COLO668 (cell line): ENCODE measurements at regions not wholly inside any gene's neighbourhood (a gene's known extent, or its start where the extent isn't known, plus 50 kb on each side); places are given as distances from the start of the nearest gene placed in this dataset.

ENCODE experiments used
- DNase-seq: peaks from one replicate; lab custom pipeline; 2025; ENCODE audit not compliant: unreplicated experiment; lab: John Stamatoyannopoulos, UW

DNA sequence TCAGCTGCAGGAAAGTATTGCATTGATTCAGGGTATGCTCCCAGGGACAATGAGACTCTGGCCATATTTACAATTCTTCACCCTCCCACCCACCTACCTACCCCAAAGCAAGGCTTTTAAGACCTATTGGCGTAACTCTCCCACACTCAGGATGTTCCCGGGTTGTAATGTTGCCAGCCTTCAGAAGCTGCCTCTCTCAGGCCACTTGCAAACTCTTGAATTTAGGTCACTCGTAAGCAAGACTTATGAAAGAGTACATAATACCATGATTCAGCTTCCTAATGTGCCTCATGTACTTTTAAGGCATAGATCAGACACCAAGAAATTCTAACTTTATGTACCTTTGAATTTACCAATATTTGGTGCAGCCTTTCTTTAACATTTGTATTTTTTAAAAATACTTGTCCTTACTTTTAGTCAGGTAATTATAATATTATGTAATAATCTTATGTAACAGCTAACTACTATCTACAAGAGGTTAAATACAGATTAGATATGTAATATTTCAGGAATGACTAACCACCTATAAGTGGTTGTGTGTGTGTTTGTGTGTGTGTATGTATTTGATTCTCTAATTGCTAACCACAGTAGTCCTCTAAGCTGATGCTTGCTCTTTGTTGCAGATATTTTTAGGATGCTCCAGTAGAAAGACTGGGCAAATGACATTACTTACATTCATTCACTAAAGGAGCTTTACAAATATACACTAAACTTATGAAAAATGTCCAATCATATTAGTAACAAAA lies 630.5 kb upstream of the MEF2C start:
- DNase-seq = no peak

DNA sequence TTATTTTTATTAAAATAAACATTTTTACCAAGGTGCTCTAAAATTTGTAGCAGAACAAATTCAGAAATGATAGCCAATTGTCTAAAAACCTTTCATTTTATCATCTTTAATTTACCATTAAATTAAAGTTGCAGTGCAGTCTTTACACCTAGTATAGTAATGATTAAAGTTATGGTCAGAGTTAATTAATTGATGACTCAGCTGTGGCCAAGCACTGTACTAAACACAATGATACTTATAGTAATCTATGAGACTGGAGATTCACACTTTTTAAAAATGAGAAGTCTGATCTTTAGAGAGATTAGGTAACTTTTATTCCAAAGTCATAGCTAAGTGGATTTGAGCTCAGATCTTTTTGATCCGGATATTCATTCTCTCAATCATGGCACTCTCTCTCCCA lies 621.1 kb upstream of the MEF2C start:
- no peak for DNase-seq

DNA sequence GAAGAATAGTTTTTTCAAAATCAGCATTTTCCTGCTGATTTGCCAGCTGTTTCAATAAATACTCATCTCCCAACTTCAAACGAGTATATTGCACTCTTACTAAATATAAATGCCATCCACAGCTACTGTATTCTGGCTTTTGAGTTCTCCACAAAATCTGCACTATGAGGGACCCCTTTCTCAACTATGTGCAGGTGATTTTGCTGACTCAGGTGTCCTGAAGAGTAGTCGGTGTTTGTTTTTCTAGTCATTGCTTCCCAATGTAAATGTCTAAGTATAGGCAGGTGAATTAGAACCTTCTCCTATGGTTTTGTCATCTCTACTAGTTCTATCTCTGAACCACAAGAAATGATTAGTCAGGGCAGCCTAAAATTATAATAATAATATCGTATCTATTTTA lies 616.8 kb upstream of the MEF2C start:
- no peak for DNase-seq

DNA sequence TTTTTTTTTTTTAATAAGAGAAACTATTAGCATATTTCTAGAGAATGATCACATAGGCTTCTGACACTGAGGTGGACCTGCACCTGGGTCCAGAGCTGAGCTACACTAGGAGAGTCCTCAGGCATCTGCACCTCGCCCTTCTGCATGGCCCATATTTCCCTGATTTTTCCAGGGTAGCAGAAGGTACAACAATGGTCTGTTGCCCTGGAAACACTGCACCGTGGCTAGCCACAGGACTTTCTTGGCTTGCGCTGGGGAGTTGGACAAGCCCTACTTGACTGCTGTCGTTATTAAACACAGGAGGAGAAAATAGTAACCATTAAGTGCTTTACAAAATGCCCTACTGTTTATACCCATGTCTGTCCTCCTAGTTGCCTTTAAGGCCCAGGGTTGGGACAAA lies 615.7 kb upstream of the MEF2C start:
- no peak for DNase-seq

DNA sequence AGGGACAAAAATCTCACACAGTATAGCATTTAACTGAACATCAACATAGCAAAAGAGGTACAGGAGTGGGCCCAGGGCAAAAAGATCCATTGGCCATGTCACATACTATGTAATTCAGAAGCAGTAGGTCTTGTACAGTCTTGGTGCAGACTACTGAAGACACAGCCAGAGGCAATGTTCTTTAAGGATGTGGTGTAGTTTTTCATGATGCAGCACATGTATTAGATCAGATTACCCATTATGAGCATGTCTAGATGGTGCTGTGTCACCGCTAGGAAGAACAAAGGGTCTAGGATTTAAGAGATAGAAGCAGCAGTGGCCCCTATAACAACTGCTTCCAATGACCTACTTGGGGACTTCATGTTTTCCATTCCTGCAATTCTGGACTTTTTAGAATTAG lies 610.4 kb upstream of the MEF2C start:
- DNase-seq = no peak

DNA sequence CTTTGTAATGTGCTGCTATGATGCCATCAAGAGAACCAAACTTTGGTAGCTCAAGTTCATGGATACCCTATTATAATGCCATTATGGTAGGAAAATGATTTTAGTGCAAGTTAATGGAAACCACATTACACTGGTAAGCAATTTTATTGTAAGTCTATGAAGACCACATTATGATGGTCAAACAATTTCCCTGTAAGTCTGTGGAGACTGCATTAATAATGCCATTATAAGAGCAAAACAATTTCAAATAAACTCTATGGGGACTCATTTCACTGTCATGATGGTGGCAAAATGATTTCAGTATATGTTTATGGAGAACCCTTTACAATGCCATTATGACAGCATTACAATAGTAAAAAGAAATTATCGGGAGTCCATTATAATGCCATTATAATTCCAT lies 602.0 kb upstream of the MEF2C start:
- no peak for DNase-seq

DNA sequence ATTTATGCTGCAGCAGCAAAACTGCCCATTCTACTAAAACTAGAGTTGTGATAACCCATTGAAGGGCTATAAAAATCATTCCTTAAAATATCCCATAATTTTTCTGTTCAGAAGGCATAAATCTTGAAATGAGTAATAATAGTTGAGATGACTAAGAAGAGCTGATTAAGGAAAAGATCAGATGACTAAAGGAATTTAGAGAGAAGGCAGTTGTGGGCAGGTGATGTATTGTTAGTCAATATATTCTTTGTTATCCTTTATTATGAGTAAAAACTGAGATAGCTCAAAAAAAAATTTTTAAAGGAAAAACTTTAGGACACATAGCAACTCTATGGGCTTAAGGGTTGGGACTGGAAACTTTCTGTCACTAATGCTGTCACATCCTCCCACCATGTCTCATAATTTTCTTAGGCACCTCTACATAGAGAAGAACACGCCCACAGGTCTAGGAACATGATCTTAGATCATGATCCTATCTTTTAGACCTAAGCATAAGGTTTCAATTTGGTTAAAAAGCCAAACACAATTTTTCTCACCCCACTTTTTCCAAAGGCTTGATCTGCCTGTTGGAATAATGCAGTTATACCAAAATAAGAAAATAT lies 597.5 kb upstream of the MEF2C start:
- no peak for DNase-seq

DNA sequence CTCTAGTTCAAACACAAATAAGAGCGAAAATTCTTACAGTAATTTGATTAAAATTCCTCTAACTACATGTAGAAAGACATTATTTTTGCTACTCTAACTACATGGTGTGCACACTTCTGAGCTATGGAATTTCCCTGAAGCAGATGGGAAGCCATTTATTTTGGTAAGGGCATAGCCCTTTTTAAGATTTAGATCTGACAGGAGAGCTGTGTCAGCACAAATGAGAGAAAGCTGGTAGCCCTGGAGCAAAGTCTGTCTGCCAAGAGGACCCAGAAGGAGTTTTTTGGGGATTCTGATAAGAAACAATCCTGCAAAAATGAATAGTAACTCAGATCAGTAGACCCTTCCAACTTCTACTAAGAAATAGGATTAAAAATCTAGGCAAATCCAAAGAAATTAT lies 595.9 kb upstream of the MEF2C start:
- no peak for DNase-seq

DNA sequence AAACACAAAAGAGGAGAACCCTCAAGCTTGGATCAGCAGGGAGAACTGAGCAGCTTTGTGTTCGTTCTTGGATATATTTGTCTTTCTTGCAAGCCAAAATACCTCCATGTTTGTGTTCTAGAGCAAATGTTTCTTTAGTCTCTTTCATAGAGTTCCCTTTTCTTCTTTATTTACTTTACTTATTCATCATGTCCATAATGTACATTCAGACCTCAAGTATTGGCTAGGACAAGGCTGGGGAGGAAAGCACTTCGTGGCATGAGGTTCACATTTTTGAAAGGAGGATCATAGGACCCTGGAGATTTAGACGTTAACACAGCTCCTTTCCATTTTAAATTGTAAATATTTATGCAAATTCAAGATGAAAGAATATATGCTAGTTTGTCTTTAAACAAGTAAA lies 590.2 kb upstream of the MEF2C start:
- no peak for DNase-seq

DNA sequence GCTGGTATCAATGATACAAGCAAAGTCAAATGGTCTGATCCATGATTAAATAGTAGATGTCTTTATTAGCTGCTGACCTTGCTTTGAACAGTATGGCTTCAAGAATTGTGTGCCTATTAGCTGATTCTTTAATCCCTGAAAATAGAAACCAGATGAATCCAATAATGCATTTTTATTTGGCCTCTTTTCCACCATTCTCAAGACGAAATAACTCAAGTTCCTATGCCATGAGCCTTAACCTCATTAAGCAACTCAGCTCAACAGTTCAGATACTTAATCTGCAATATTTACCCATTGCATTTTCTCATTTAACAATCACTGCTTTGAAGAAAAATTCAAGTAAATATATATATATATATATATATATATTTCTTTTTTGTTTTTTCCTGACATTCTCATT lies 588.6 kb upstream of the MEF2C start:
- no peak for DNase-seq

DNA sequence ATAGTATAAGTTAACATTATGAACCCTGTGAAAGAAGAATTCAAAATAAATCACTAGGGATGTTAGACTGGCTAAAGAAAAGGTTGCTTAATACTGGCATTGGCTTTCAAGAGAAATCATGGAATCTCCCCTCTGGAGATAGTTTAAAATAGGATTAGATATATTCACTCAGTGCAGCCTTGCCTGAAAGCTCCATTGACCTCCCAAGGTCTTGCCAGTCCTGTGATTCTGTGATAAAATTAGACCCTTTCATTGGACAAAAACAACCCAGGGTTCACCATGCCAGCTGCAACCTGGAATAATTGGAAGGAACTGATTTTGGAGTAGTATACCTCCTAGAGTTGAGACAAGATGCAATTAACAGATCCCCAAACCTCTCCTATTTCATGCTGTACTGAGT lies 588.1 kb upstream of the MEF2C start:
- DNase-seq = no peak

DNA sequence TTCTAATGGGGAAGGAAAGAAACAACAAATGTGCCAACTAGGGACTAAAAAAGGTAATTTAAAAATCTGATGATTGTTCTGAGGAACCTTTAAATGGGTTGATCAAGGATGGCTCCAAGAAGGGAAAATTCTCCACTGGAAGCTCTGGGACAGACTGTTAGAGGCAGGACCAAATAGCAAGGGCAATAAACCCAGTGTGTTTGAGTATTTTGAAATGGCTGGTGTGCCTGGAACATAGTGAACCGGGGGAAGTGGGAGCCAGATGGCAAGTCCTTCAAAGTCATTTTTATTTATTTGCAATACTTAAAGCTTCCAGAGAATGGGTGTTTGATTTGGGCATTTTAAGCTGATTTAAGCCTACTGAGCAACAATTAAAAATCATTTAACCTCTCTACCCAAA lies 587.7 kb upstream of the MEF2C start:
- no peak for DNase-seq

DNA sequence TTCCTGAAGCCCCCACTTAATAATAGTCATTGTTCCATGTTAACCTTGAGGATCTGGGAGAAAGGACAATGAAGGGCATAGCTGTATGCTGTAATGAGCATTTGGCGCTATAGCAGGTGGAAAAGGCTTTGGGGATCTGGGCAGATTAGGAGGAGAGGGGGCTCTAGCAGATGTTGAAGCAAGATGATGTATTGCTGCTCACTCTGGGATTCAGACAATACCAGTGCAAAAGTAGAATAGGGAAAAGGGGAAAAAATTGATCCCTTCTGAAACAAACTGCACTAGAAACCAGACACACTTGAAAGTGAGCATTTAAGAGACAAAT lies 575.3 kb upstream of the MEF2C start:
- no peak for DNase-seq

DNA sequence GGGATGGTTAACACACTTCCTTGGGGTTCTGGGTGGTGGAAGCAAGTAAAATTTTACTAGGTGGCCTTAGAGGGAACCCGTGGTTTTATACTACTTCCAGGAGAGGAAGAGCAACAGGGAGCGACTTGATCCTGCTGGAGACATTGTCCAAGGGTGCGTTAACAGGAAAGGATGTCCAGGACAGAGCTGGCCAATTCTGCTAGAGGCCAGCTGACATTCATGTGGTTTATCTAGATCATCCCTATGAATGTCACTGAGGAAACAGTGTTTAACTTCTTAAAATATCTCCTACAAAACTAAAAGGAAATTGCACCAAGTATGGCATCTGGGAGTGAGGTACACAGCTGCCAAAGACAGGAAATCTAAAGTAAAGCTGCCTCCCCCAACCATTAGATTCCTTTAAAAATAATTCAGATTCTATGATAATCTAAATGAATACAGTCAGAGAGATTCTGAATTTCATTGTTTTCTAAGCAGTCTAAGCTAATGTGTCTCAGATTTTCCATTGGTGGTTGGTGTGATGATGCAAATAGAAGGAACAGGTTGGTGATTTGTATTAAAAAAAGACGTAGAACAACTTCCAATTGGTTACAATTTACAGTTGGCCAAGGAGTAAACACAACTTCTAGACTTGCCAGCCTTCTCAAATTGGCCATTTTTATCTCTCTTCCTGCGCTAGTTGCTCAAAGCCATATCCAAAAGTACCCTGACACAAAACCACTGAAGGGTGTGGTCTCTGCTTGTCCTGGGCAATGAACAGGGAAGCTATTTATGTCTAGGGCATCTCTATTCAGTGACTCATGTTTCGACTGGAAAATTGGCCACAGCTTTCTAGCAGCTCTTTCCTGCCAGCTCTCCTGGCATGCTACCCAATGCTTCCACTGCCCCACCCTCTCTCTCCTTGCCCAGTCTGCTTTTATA lies 574.7 kb upstream of the MEF2C start:
- no peak for DNase-seq

DNA sequence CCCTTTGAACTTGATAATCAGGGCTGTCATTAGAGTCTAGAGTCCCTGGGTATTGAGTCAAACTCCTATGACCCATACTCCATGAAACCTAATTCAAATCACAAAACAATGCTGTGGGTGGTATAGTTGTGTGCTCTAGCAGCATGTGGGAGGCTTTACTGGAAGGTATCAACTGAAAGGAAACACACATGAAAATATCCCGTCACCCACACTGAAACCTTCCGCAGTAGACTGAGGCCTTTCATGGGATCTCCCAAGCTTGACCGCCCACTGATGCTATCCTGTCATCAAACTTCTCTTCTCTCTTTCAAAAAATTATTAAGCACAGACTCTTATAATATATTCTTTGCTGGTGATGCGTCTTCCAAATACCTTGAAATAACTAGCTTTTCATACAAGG lies 569.1 kb upstream of the MEF2C start:
- no peak for DNase-seq

DNA sequence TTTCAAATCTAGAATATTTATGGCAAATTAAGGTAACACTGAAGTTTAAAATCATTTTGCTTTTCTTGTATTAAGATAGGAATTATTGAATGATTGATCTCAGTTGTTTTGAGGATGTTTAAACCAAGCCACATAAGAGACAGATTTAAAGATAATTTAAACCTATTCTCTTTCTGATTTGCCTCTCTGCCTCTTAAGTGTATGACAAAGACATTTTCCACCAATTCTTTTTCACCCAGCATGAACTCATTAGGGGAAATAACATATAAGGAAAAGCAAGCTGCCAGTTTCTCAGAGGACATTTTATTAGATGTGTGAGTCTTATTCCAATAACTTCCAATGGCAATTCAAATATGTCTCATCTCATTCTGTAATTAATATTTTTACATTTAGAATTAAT lies 568.3 kb upstream of the MEF2C start:
- DNase-seq = no peak

DNA sequence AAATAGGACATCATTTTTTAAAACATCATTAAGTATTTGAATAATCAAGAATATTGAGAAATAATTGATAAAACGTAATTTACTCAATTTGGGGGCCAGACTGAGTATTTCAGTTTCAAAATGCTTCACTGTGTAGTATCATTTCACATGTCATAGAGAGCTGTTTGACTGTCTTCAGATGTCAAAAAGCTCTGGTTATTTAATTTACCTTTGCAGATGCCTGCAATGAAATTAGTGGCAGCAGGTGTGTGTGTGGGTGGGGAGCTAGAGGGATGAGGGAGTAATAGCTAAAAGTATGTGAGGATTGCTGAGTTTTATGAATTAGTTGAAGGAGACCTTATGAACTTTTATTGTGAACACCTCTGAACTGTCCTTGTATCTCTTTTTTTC lies 567.2 kb upstream of the MEF2C start:
- no peak for DNase-seq

DNA sequence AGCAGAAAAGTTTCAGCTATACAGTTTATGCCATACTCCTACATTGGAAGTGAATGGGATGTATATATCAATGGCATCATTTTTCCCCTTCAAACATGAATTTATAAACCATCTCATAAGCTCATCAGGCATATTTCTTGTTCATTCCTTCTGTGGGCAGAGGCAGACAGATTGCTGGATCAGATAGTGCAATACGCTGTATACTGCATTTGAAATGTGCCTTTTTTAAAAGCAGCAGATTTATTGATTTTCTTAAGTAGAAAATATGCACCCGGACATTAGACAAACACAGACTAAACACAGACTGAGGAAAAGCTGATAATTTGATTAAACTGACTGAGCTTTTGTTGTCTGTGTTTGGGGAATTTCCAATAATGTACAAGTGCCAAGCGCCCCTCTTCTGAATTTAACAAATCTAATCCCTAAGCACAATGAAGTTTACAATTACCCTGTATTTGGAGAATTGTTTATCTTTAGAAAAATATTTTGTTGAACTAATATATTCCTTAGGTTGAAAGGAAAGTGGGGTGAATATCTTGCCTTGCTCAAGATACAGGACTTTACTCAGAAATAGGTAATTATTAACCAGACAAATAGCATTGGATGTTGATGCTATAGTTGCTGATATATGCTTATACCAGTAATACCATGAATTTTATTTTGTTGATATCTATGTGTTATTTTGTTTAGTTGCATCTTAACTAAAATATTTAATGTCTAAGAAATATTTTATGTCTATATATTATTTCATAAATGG lies 566.6 kb upstream of the MEF2C start:
- no peak for DNase-seq

DNA sequence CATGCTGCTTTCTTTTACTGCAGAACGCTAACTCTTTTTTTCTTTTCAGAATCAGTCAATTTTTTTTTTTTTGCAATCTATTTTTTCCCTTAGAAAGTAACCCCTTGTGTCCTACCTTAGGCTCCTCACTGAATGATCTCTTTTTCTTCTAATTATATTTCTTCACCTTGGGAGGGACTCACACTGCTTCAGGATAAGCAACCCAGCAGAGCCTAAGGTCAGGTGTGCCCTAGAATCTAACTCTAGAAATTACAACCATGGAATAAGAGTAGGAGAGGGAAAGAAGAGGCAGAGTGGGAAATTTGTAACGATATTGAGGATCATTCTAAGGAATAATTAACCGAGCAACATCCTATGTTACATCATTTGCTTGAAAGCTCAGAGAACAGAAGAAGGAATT lies 564.0 kb upstream of the MEF2C start:
- no peak for DNase-seq

DNA sequence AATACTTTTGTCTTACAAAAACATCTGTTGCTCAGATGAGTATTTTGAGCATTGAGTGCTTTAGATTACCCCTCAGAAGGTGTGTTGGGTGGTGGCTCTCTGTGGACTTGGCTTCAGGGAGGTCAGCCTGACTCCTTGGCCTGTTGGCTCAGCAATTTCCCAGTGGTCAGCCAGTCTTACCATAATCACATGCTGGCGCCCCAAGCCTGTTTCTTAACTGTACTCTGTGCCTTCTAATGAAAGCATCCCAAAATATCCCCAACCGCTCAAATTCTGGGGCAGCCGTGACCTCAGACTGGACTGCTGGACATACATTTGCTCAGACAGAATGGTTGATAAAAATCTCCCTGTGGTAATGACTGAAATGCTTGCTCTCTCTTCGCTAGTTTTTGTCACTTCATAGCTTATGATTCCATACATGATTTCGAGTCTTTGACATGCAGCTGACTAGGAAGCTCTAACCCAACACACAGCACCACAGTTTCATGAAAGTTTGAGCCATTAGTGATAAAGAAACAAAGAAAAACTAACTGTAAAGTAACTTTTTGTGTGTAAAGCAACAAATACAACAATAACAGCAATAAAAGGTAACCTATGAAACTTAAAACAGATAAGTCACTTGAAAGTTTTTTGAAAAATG lies 562.2 kb upstream of the MEF2C start:
- no peak for DNase-seq

DNA sequence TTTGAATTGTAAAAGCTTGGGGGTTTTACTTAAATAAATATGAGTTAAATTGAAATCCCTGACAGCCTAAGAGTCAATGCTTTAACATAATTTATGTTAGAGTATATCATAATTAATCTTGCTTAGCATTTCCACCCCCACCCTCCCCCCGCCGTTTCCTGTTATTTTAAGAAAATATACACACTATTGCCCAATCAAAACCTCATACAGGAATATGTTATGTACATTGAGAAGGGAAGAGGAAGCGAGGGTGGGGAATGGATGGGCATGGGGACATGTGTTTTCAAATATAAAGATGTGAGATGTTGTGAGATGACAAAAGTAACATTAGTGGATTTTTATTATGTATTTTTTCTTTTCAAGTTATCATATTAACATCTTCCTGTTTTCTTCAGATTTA lies 561.1 kb upstream of the MEF2C start:
- no peak for DNase-seq
